Gastrocnemius medialis (tissue), 4 donors: ENCODE measurements at regions not wholly inside any gene's neighbourhood (a gene's known extent, or its start where the extent isn't known, plus 50 kb on each side); places are given as distances from the start of the nearest gene placed in this dataset.

ENCODE experiments used
- CTCF ChIP-seq, 5 experiments: fragments of 450-650 bp in 3 of 5; fragments of 200-600 bp in 2 of 5; sonication (generic) in 2 of 5; IDR thresholded peaks in 4 of 5; conservative IDR thresholded peaks in 1 of 5; 1 replicate in 4 of 5; 2 replicates in 1 of 5; pipeline ENCODE4 v1.5.1; 2016 to 2019; ENCODE audit warnings: antibody characterized with exemption in 5 of 5, mild to moderate bottlenecking in 3 of 5, moderate library complexity in 3 of 5
- POLR2A ChIP-seq, 2 donors: fragments of 450-650 bp; IDR thresholded peaks; one replicate each; pipeline ENCODE4 v1.6.1; 2017; ENCODE audit warnings: antibody characterized with exemption in 2 of 2, mild to moderate bottlenecking in 2 of 2, moderate library complexity in 2 of 2

- no peak for TF ChIP-seq CTCF (IDR thresholded peaks at IDR 0.05 in 4 of 5, conservative IDR thresholded peaks at IDR 0.05 in 1 of 5)
- no peak for TF ChIP-seq POLR2A (IDR thresholded peaks at IDR 0.05)
Observed at GRCh38 chr6:131362696-131363095, 210.3 kb upstream of the ARG1 start.
